Smooth muscle cell (in vitro differentiated cells): ENCODE measurements at regions not wholly inside any gene's neighbourhood (a gene's known extent, or its start where the extent isn't known, plus 50 kb on each side); places are given as distances from the start of the nearest gene placed in this dataset.

Experiments
- DNase-seq: peaks from one replicate; lab custom pipeline; 2025; ENCODE audit not compliant: unreplicated experiment; lab: John Stamatoyannopoulos, UW
- H2AFZ ChIP-seq: fragments of 200-600 bp; sonication (generic); 2 replicates; pipeline ENCODE4 v1.6.0; 2016; ENCODE audit warnings: antibody characterized with exemption, low read depth, mild to moderate bottlenecking
- H3F3A ChIP-seq: fragments of 200-600 bp; sonication (generic); 2 replicates; pipeline ENCODE4 v1.6.0; 2017; ENCODE audit warnings: antibody characterized with exemption, low read depth
- H3K27ac ChIP-seq: fragments of 200-600 bp; sonication (generic); 2 replicates; pipeline ENCODE4 v1.5.1; 2016; ENCODE audit warnings: low read depth, mild to moderate bottlenecking
- H3K27me3 ChIP-seq: fragments of 200-600 bp; sonication (generic); 2 replicates; pipeline ENCODE4 v1.6.1; 2016; ENCODE audit warnings: low read depth, mild to moderate bottlenecking
- H3K36me3 ChIP-seq: fragments of 200-600 bp; sonication (generic); 2 replicates; pipeline ENCODE4 v1.5.1; 2016; ENCODE audit warnings: low read depth
- H3K4me1 ChIP-seq: fragments of 200-600 bp; sonication (generic); 2 replicates; pipeline ENCODE4 v1.5.1; 2016; ENCODE audit warnings: low read depth
- H3K4me2 ChIP-seq: fragments of 200-600 bp; sonication (generic); 2 replicates; pipeline ENCODE4 v1.6.0; 2016; ENCODE audit warnings: mild to moderate bottlenecking
- H3K4me3 ChIP-seq: fragments of 200-600 bp; sonication (generic); 2 replicates; pipeline ENCODE4 v1.5.1; 2016; ENCODE audit warnings: mild to moderate bottlenecking
- H3K79me2 ChIP-seq: fragments of 200-600 bp; sonication (generic); 2 replicates; pipeline ENCODE4 v1.6.0; 2016; ENCODE audit warnings: low read depth, mild to moderate bottlenecking
- H3K9ac ChIP-seq: fragments of 200-600 bp; sonication (generic); 2 replicates; pipeline ENCODE4 v1.6.0; 2016; ENCODE audit warnings: low read depth
- H3K9me3 ChIP-seq: fragments of 200-600 bp; sonication (generic); replicated peaks from 2 replicates; pipeline ENCODE4 v1.5.1; 2016; ENCODE audit warnings: low read depth
- H4K20me1 ChIP-seq: fragments of 200-600 bp; sonication (generic); 2 replicates; pipeline ENCODE4 v1.6.0; 2016; ENCODE audit warnings: low read depth
- CTCF ChIP-seq: fragments of 200-600 bp; sonication (generic); IDR thresholded peaks from 2 replicates; pipeline ENCODE4 v1.5.1; 2017; ENCODE audit warnings: borderline replicate concordance, mild to moderate bottlenecking, antibody characterized with exemption; ENCODE audit not compliant: insufficient read depth, poor library complexity, severe bottlenecking
- WGBS: methylation state at CpG from one replicate; pipeline ENCODE4 v1.1.7; 2016; ENCODE audit warnings: low lambda C conversion rate; 5-methylcytosine and 5-hydroxymethylcytosine counted together

GRCh38 chr2:240196716-240197461 is 56.4 kb upstream of the OTOS start:
- no peaks in the 10 kb centered on the region for H3K9me3 ChIP-seq
- no peaks in the 10 kb centered on the region for H3K36me3 ChIP-seq
- H3K4me2 ChIP-seq, result no peak overlapping the region
- H3F3A ChIP-seq, result no peaks in the 10 kb centered on the region
- peaks cover 7% of the 10 kb centered on the region for H3K4me1 ChIP-seq
- peaks cover 6% of the 10 kb centered on the region for H3K27me3 ChIP-seq
- 92% methylated on average over 10 of the region's 10 CpGs for WGBS
- no peak for TF ChIP-seq CTCF
- no peak overlapping the region for H3K9ac ChIP-seq
- H3K79me2 ChIP-seq, result no peaks in the 10 kb centered on the region
- H2AFZ ChIP-seq, result no peak overlapping the region
- no peak overlapping the region for H3K4me3 ChIP-seq
- no peak for DNase-seq
- no peak overlapping the region for H3K27ac ChIP-seq
- H4K20me1 ChIP-seq, result no peaks in the 10 kb centered on the region

GRCh38 chr2:240197462-240198139 is 57.1 kb upstream of the OTOS start:
- no peak overlapping the region for H2AFZ ChIP-seq
- WGBS, result 96% methylated on average over 17 of the region's 17 CpGs
- DNase-seq, result no peak
- peaks cover 6% of the 10 kb centered on the region for H3K27me3 ChIP-seq
- no peak overlapping the region for H3K4me3 ChIP-seq
- H4K20me1 ChIP-seq, result no peaks in the 10 kb centered on the region
- H3K9me3 ChIP-seq, result no peaks in the 10 kb centered on the region
- no peak overlapping the region for H3K27ac ChIP-seq
- H3K79me2 ChIP-seq, result no peaks in the 10 kb centered on the region
- peaks cover 7% of the 10 kb centered on the region for H3K4me1 ChIP-seq
- no peak for TF ChIP-seq CTCF
- no peak overlapping the region for H3K4me2 ChIP-seq
- no peaks in the 10 kb centered on the region for H3F3A ChIP-seq
- H3K36me3 ChIP-seq, result no peaks in the 10 kb centered on the region
- H3K9ac ChIP-seq, result no peak overlapping the region

GRCh38 chr2:240198226-240198625 is 57.8 kb upstream of the OTOS start:
- H3K4me3 ChIP-seq, result no peak overlapping the region
- 100% methylated on average over 3 of the region's 6 CpGs for WGBS
- H3K4me2 ChIP-seq, result no peak overlapping the region
- no peaks in the 10 kb centered on the region for H4K20me1 ChIP-seq
- H3K9me3 ChIP-seq, result no peaks in the 10 kb centered on the region
- H3F3A ChIP-seq, result no peaks in the 10 kb centered on the region
- peaks cover 6% of the 10 kb centered on the region for H3K27me3 ChIP-seq
- no peak overlapping the region for H2AFZ ChIP-seq
- H3K36me3 ChIP-seq, result no peaks in the 10 kb centered on the region
- DNase-seq, result no peak
- TF ChIP-seq CTCF, result no peak
- H3K79me2 ChIP-seq, result no peaks in the 10 kb centered on the region
- no peak overlapping the region for H3K9ac ChIP-seq
- H3K4me1 ChIP-seq, result peaks cover 8% of the 10 kb centered on the region
- H3K27ac ChIP-seq, result no peak overlapping the region
